ENCODE measurements at regions not wholly inside any gene's neighbourhood (a gene's known extent, or its start where the extent isn't known, plus 50 kb on each side); places are given as distances from the start of the nearest gene placed in this dataset.
"Not testable (repeated sequence)": the region's sequence is repeated elsewhere in the genome, so short reads cannot be mapped to it uniquely, and the experiment has no call there.

- DNase-seq: no peak
- Histone ChIP-seq H3K27ac (no peak overlapping the region), H3K4me3 (no peak overlapping the region), H3K4me1 (no peaks in the 10 kb centered on the region), H3K27me3 (no peaks in the 10 kb centered on the region), H3K36me3 (no peaks in the 10 kb centered on the region), H3K9me3 (replicated peaks) (no peaks in the 10 kb centered on the region)
These were observed 56.7 kb upstream of the LRFN5 start for GRCh38 chr14:41549821-41550607.

- no peak for DNase-seq
- Histone ChIP-seq H3K27ac (no peak overlapping the region), H3K27me3 (no peaks in the 10 kb centered on the region), H3K9me3 (replicated peaks) (no peaks in the 10 kb centered on the region), H3K4me1 (no peaks in the 10 kb centered on the region), H3K4me3 (no peak overlapping the region), H3K36me3 (no peaks in the 10 kb centered on the region)
These were observed 57.4 kb upstream of the LRFN5 start for GRCh38 chr14:41549282-41549681.

- Histone ChIP-seq H3K4me1 (no peaks in the 10 kb centered on the region), H3K9me3 (replicated peaks) (no peaks in the 10 kb centered on the region), H3K4me3 (no peak overlapping the region), H3K36me3 (no peaks in the 10 kb centered on the region), H3K27me3 (no peaks in the 10 kb centered on the region), H3K27ac (no peak overlapping the region)
- no peak for DNase-seq
These were observed 58.0 kb upstream of the LRFN5 start for GRCh38 chr14:41548666-41549065.

- Histone ChIP-seq H3K9me3 (replicated peaks) (no peaks in the 10 kb centered on the region), H3K4me3 (no peak overlapping the region), H3K36me3 (no peaks in the 10 kb centered on the region), H3K4me1 (no peaks in the 10 kb centered on the region; the same call in 1 of the 2 replicates), H3K27me3 (no peaks in the 10 kb centered on the region), H3K27ac (no peak overlapping the region)
- DNase-seq: no peak
These were observed 65.3 kb upstream of the LRFN5 start for GRCh38 chr14:41541333-41541732.

- Histone ChIP-seq H3K36me3 (no peaks in the 10 kb centered on the region), H3K9me3 (replicated peaks) (no peaks in the 10 kb centered on the region), H3K27ac (no peak overlapping the region), H3K27me3 (no peaks in the 10 kb centered on the region), H3K4me1 (no peaks in the 10 kb centered on the region), H3K4me3 (no peak overlapping the region)
- DNase-seq: no peak
These were observed 74.4 kb upstream of the LRFN5 start for GRCh38 chr14:41532255-41532654.

- Histone ChIP-seq H3K9me3 (replicated peaks) (no peaks in the 10 kb centered on the region), H3K4me3 (no peak overlapping the region), H3K27ac (no peak overlapping the region), H3K36me3 (no peaks in the 10 kb centered on the region), H3K4me1 (no peaks in the 10 kb centered on the region), H3K27me3 (no peaks in the 10 kb centered on the region)
- DNase-seq: no peak
These were observed 84.8 kb upstream of the LRFN5 start for GRCh38 chr14:41521891-41522290.

GRCh38 chr14:41518030-41518429, 88.6 kb upstream of the LRFN5 start:
- H3K4me1 ChIP-seq; H3K9me3 ChIP-seq (replicated peaks); H3K4me3 ChIP-seq; H3K27ac ChIP-seq; H3K36me3 ChIP-seq; H3K27me3 ChIP-seq; DNase-seq: not testable (repeated sequence)

GRCh38 chr14:41506552-41506951, 100.1 kb upstream of the LRFN5 start:
- Histone ChIP-seq H3K4me3 (no peak overlapping the region), H3K27me3 (peaks cover 4% of the 10 kb centered on the region; the same call in 1 of the 2 replicates), H3K9me3 (replicated peaks) (no peaks in the 10 kb centered on the region), H3K36me3 (no peaks in the 10 kb centered on the region), H3K27ac (no peak overlapping the region), H3K4me1 (no peaks in the 10 kb centered on the region)
- DNase-seq: no peak

GRCh38 chr14:41505491-41505890, 101.2 kb upstream of the LRFN5 start:
- Histone ChIP-seq H3K4me1 (no peaks in the 10 kb centered on the region), H3K36me3 (no peaks in the 10 kb centered on the region), H3K27me3 (peaks cover 4% of the 10 kb centered on the region; the same call in 1 of the 2 replicates), H3K4me3 (no peak overlapping the region), H3K27ac (no peak overlapping the region), H3K9me3 (replicated peaks) (no peaks in the 10 kb centered on the region)
- peak; percentile 20 to 54 for DNase-seq

- peaks cover 4% of the 10 kb centered on the region; the same call in 1 of the 2 replicates for H3K27me3 ChIP-seq
- DNase-seq: no peak
- H3K27ac ChIP-seq: no peak overlapping the region
- no peaks in the 10 kb centered on the region for H3K9me3 ChIP-seq (replicated peaks)
- no peaks in the 10 kb centered on the region for H3K36me3 ChIP-seq
- H3K4me3 ChIP-seq: no peak overlapping the region
- no peaks in the 10 kb centered on the region for H3K4me1 ChIP-seq
These were observed 107.7 kb upstream of the LRFN5 start for GRCh38 chr14:41498959-41499358.

- H3K4me3 ChIP-seq: no peak overlapping the region
- DNase-seq: no peak
- H3K27me3 ChIP-seq: no peaks in the 10 kb centered on the region
- H3K9me3 ChIP-seq (replicated peaks): no peaks in the 10 kb centered on the region
- no peaks in the 10 kb centered on the region for H3K36me3 ChIP-seq
- no peaks in the 10 kb centered on the region for H3K4me1 ChIP-seq
- H3K27ac ChIP-seq: no peak overlapping the region
These were observed 116.4 kb upstream of the LRFN5 start for GRCh38 chr14:41490323-41490722.

- Histone ChIP-seq H3K36me3 (no peaks in the 10 kb centered on the region), H3K27ac (no peak overlapping the region), H3K9me3 (replicated peaks) (no peaks in the 10 kb centered on the region), H3K27me3 (no peaks in the 10 kb centered on the region), H3K4me1 (no peaks in the 10 kb centered on the region), H3K4me3 (no peak overlapping the region)
- DNase-seq: no peak
These were observed 117.2 kb upstream of the LRFN5 start for GRCh38 chr14:41489315-41489972.

GRCh38 chr14:41488401-41488800, 118.3 kb upstream of the LRFN5 start:
- no peak for DNase-seq
- Histone ChIP-seq H3K9me3 (replicated peaks) (no peaks in the 10 kb centered on the region), H3K4me1 (no peaks in the 10 kb centered on the region), H3K27me3 (no peaks in the 10 kb centered on the region), H3K4me3 (no peak overlapping the region), H3K27ac (no peak overlapping the region), H3K36me3 (no peaks in the 10 kb centered on the region)

- H3K27ac ChIP-seq: no peak overlapping the region
- no peaks in the 10 kb centered on the region for H3K27me3 ChIP-seq
- H3K36me3 ChIP-seq: no peaks in the 10 kb centered on the region
- no peaks in the 10 kb centered on the region for H3K4me1 ChIP-seq
- no peak overlapping the region for H3K4me3 ChIP-seq
- no peak for DNase-seq
- H3K9me3 ChIP-seq (replicated peaks): no peaks in the 10 kb centered on the region
These were observed 123.8 kb upstream of the LRFN5 start for GRCh38 chr14:41482861-41483260.

GRCh38 chr14:41476526-41476925, 130.2 kb upstream of the LRFN5 start:
- H3K4me1 ChIP-seq: no peaks in the 10 kb centered on the region
- H3K4me3 ChIP-seq: no peak overlapping the region
- no peaks in the 10 kb centered on the region for H3K9me3 ChIP-seq (replicated peaks)
- no peaks in the 10 kb centered on the region for H3K36me3 ChIP-seq
- DNase-seq: no peak
- no peak overlapping the region for H3K27ac ChIP-seq
- no peaks in the 10 kb centered on the region for H3K27me3 ChIP-seq

GRCh38 chr14:41461380-41461779, 145.3 kb upstream of the LRFN5 start:
- Histone ChIP-seq H3K36me3 (no peaks in the 10 kb centered on the region), H3K27ac (no peak overlapping the region), H3K27me3 (no peaks in the 10 kb centered on the region), H3K4me3 (no peak overlapping the region), H3K4me1 (no peaks in the 10 kb centered on the region), H3K9me3 (replicated peaks) (no peaks in the 10 kb centered on the region)
- no peak for DNase-seq

Measured in SJCRH30 (cell line).